H9 (cell line): ENCODE measurements at regions not wholly inside any gene's neighbourhood (a gene's known extent, or its start where the extent isn't known, plus 50 kb on each side); places are given as distances from the start of the nearest gene placed in this dataset.

Experiments used
- DNase-seq: peaks from one replicate; pipeline ENCODE4 v3.0.0-alpha.2; 2017
- H2AFZ ChIP-seq: one replicate; pipeline ENCODE4 v1.6.1; 2013; ENCODE audit warnings: mild to moderate bottlenecking, low read length, control low read depth, moderate library complexity
- H2AK5ac ChIP-seq: 2 replicates; pipeline ENCODE4 v1.6.1; 2013; ENCODE audit warnings: low read length, control low read depth, mixed read lengths; ENCODE audit not compliant: insufficient read length
- H2BK120ac ChIP-seq: one replicate; pipeline ENCODE4 v1.6.1; 2013; ENCODE audit warnings: low read depth, mild to moderate bottlenecking, low read length, control low read depth, inconsistent platforms; ENCODE audit not compliant: poor library complexity, severe bottlenecking
- H2BK12ac ChIP-seq: 2 replicates; pipeline ENCODE4 v1.6.1; 2013; ENCODE audit warnings: low read length, control low read depth, mixed read lengths, low read depth; ENCODE audit not compliant: insufficient read length
- H2BK15ac ChIP-seq: 2 replicates; pipeline ENCODE4 v1.6.1; 2013; ENCODE audit warnings: low read depth, low read length, control low read depth
- H2BK20ac ChIP-seq: one replicate; pipeline ENCODE4 v1.6.1; 2013; ENCODE audit warnings: low read depth, mild to moderate bottlenecking, low read length, control low read depth, inconsistent platforms; ENCODE audit not compliant: poor library complexity, severe bottlenecking
- H2BK5ac ChIP-seq: 2 replicates; pipeline ENCODE4 v1.6.1; 2013; ENCODE audit warnings: low read length, control low read depth, mixed read lengths; ENCODE audit not compliant: insufficient read length
- H3K14ac ChIP-seq: 2 replicates; pipeline ENCODE4 v1.6.1; 2013; ENCODE audit warnings: low read length, control low read depth; ENCODE audit not compliant: insufficient read depth
- H3K18ac ChIP-seq: 2 replicates; pipeline ENCODE4 v1.6.1; 2013; ENCODE audit warnings: low read depth, mild to moderate bottlenecking, mixed read lengths, low read length, control low read depth; ENCODE audit not compliant: insufficient read length
- H3K23ac ChIP-seq: 2 replicates; pipeline ENCODE4 v1.6.1; 2013; ENCODE audit warnings: low read length, control low read depth, mixed read lengths, low read depth; ENCODE audit not compliant: insufficient read length
- H3K23me2 ChIP-seq: 2 replicates; pipeline ENCODE4 v1.6.1; 2013; ENCODE audit warnings: low read depth, mild to moderate bottlenecking, mixed read lengths, low read length, control low read depth; ENCODE audit not compliant: insufficient read length, poor library complexity, severe bottlenecking
- H3K27ac ChIP-seq: 2 replicates; pipeline ENCODE4 v1.5.1; 2013; ENCODE audit warnings: low read length, control low read depth, mixed read lengths, low read depth; ENCODE audit not compliant: insufficient read length
- H3K27me3 ChIP-seq: 2 replicates; pipeline ENCODE4 v1.6.1; 2013; ENCODE audit warnings: low read length, control low read depth, inconsistent platforms; ENCODE audit not compliant: insufficient read depth
- H3K4ac ChIP-seq: 2 replicates; pipeline ENCODE4 v1.6.1; 2013; ENCODE audit warnings: low read depth, mild to moderate bottlenecking, control low read depth, inconsistent platforms, low read length, moderate library complexity
- H3K4me1 ChIP-seq: 2 replicates; pipeline ENCODE4 v1.6.1; 2013; ENCODE audit warnings: low read length, control low read depth, inconsistent platforms; ENCODE audit not compliant: insufficient read depth
- H3K4me2 ChIP-seq: 2 replicates; pipeline ENCODE4 v1.6.1; 2013; ENCODE audit warnings: low read length, control low read depth, mixed read lengths; ENCODE audit not compliant: insufficient read length, insufficient read depth
- H3K56ac ChIP-seq: 2 replicates; pipeline ENCODE4 v1.6.1; 2013; ENCODE audit warnings: low read depth, mild to moderate bottlenecking, mixed read lengths, low read length, control low read depth; ENCODE audit not compliant: insufficient read length
- H3K79me1 ChIP-seq: 2 replicates; pipeline ENCODE4 v1.6.1; 2013; ENCODE audit warnings: low read depth, mild to moderate bottlenecking, moderate library complexity, low read length, control low read depth, inconsistent platforms; ENCODE audit not compliant: insufficient read depth, poor library complexity, severe bottlenecking
- H3K79me2 ChIP-seq: 2 replicates; pipeline ENCODE4 v1.6.1; 2013; ENCODE audit warnings: low read length, control low read depth, inconsistent platforms; ENCODE audit not compliant: insufficient read depth
- H3K9ac ChIP-seq: 2 replicates; pipeline ENCODE4 v1.6.1; 2013; ENCODE audit warnings: low read length, control low read depth, mixed read lengths; ENCODE audit not compliant: insufficient read length; ENCODE audit errors: extremely low read depth
- H3K9me3 ChIP-seq: one replicate; pipeline ENCODE4 v1.6.1; 2013; ENCODE audit warnings: low read depth, low read length, inconsistent platforms; ENCODE audit not compliant: control insufficient read depth
- H3T11ph ChIP-seq: one replicate; pipeline ENCODE4 v1.6.1; 2013; ENCODE audit warnings: mild to moderate bottlenecking, low read length, control low read depth, inconsistent platforms
- H4K20me1 ChIP-seq: one replicate; pipeline ENCODE4 v1.6.1; 2013; ENCODE audit not compliant: control insufficient read depth, insufficient read length, insufficient read depth
- H4K5ac ChIP-seq: 2 replicates; pipeline ENCODE4 v1.6.1; 2013; ENCODE audit warnings: low read depth, mild to moderate bottlenecking, mixed read lengths, low read length, control low read depth; ENCODE audit not compliant: insufficient read length
- H4K8ac ChIP-seq: replicated peaks from 2 replicates; pipeline ENCODE4 v1.6.1; 2013; ENCODE audit warnings: low read length, control low read depth, mixed read lengths, low read depth; ENCODE audit not compliant: insufficient read length
- H4K91ac ChIP-seq: 2 replicates; pipeline ENCODE4 v1.6.1; 2013; ENCODE audit warnings: low read depth, mild to moderate bottlenecking, moderate library complexity, mixed read lengths, low read length, control low read depth; ENCODE audit not compliant: insufficient read length
- H3K27ac Mint-ChIP-seq, 3 experiments: 2 replicates in 2 of 3; 3 replicates in 1 of 3; pipeline ENCODE4 v1.8.0; 2020 to 2021; ENCODE audit warnings: mixed read lengths in 3 of 3, mild to moderate bottlenecking in 1 of 3, moderate library complexity in 1 of 3
- H3K27me3 Mint-ChIP-seq: 2 replicates; pipeline ENCODE4 v1.8.0; 2021; ENCODE audit warnings: low read depth, mild to moderate bottlenecking, moderate library complexity, mixed read lengths
- H3K36me3 Mint-ChIP-seq, 3 experiments: 2 replicates in 2 of 3; 3 replicates in 1 of 3; pipeline ENCODE4 v1.8.0; 2020 to 2021; ENCODE audit warnings: low read depth in 3 of 3, mixed read lengths in 3 of 3; ENCODE audit not compliant: insufficient read depth in 1 of 3
- H3K4me1 Mint-ChIP-seq, 2 experiments: 2 replicates each; pipeline ENCODE4 v1.8.0; 2020; ENCODE audit warnings: mixed read lengths in 2 of 2
- H3K4me3 Mint-ChIP-seq, 2 experiments: 2 replicates in 1 of 2; 3 replicates in 1 of 2; pipeline ENCODE4 v1.8.0; 2020 to 2021; ENCODE audit warnings: mild to moderate bottlenecking in 2 of 2, mixed read lengths in 2 of 2, moderate library complexity in 1 of 2
- H3K9me3 Mint-ChIP-seq, 2 experiments: 2 replicates in 1 of 2; 3 replicates in 1 of 2; pipeline ENCODE4 v1.8.0; 2020; ENCODE audit warnings: mild to moderate bottlenecking in 2 of 2, mixed read lengths in 2 of 2, moderate library complexity in 1 of 2
- TF ChIP-seq, protein P1 (sequence below): fragments of 200-600 bp; sonication (generic); conservative IDR thresholded peaks from 3 replicates; pipeline ENCODE4 v1.8.0; 2021; ENCODE audit warnings: antibody characterized with exemption, mild to moderate bottlenecking

DNA sequence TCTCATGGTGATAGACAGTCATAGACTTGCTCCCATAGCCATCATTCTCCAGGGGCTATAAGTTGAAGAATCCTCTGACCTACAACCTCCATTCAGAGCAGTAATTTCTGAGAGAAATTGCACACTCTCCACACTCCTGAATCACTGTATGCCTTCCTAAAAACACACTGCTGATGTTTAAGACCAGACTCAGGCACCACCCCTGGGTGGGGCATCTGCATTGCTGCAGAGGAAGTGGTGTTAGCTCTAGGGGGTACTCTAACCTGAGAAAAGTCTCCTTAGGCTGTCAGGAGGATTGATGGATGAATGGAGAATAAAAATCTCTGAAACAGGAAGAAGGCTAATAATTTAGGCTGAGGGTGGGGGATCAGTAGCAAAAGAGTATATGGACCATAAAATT lies 436.1 kb downstream of the DAD1 start:
- H4K5ac ChIP-seq, result no peak overlapping the region
- no peaks in the 10 kb centered on the region for H3K4me1 ChIP-seq
- no peaks in the 10 kb centered on the region for H3K79me2 ChIP-seq
- no peak overlapping the region for H3K4me3 Mint-ChIP-seq
- H3T11ph ChIP-seq, result no peak overlapping the region
- no peak overlapping the region for H2BK20ac ChIP-seq
- peaks cover 22 to 25% of the 10 kb centered on the region in 2 experiments for H3K9me3 Mint-ChIP-seq
- no peak overlapping the region for H3K56ac ChIP-seq
- H3K23me2 ChIP-seq, result no peaks in the 10 kb centered on the region
- H2BK15ac ChIP-seq, result no peak overlapping the region
- H3K4me1 Mint-ChIP-seq, result peaks cover 0 to 8% of the 10 kb centered on the region in 2 experiments; a peak in 2 of 4 replicates
- no peak overlapping the region for H2BK12ac ChIP-seq
- peaks cover 11 to 22% (median 11%) of the 10 kb centered on the region in 3 experiments for H3K36me3 Mint-ChIP-seq
- no peak overlapping the region for H3K27ac ChIP-seq
- no peaks in the 10 kb centered on the region for H3K79me1 ChIP-seq
- H3K27ac Mint-ChIP-seq, result no peak overlapping the region; a peak in 1 of 7 replicates
- H3K18ac ChIP-seq, result no peak overlapping the region
- no peak overlapping the region for H2BK5ac ChIP-seq
- no peak for DNase-seq
- no peak overlapping the region for H3K9ac ChIP-seq
- no peak overlapping the region for H3K4me2 ChIP-seq
- H4K8ac ChIP-seq, result no peak overlapping the region
- no peak overlapping the region for H2BK120ac ChIP-seq
- H3K14ac ChIP-seq, result no peak overlapping the region
- TF ChIP-seq, protein P1, sequence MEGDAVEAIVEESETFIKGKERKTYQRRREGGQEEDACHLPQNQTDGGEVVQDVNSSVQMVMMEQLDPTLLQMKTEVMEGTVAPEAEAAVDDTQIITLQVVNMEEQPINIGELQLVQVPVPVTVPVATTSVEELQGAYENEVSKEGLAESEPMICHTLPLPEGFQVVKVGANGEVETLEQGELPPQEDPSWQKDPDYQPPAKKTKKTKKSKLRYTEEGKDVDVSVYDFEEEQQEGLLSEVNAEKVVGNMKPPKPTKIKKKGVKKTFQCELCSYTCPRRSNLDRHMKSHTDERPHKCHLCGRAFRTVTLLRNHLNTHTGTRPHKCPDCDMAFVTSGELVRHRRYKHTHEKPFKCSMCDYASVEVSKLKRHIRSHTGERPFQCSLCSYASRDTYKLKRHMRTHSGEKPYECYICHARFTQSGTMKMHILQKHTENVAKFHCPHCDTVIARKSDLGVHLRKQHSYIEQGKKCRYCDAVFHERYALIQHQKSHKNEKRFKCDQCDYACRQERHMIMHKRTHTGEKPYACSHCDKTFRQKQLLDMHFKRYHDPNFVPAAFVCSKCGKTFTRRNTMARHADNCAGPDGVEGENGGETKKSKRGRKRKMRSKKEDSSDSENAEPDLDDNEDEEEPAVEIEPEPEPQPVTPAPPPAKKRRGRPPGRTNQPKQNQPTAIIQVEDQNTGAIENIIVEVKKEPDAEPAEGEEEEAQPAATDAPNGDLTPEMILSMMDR, result no peak
- H3K4ac ChIP-seq, result no peak overlapping the region
- no peaks in the 10 kb centered on the region for H3K27me3 ChIP-seq
- no peak overlapping the region for H3K23ac ChIP-seq
- no peak overlapping the region for H2AFZ ChIP-seq
- no peaks in the 10 kb centered on the region for H4K20me1 ChIP-seq
- no peak overlapping the region for H2AK5ac ChIP-seq
- peaks cover 11% of the 10 kb centered on the region for H3K9me3 ChIP-seq
- peaks cover 1% of the 10 kb centered on the region for H3K27me3 Mint-ChIP-seq
- H4K91ac ChIP-seq, result no peak overlapping the region
